HL-60 (cell line): ENCODE measurements at regions not wholly inside any gene's neighbourhood (a gene's known extent, or its start where the extent isn't known, plus 50 kb on each side); places are given as distances from the start of the nearest gene placed in this dataset.

Experiments
- POLR2AphosphoS5 ChIP-seq: IDR thresholded peaks from 2 replicates; pipeline ENCODE4 v1.6.1; 2012; ENCODE audit warnings: low read depth
- SPI1 ChIP-seq: IDR thresholded peaks from 2 replicates; pipeline ENCODE4 v1.6.1; 2012; ENCODE audit warnings: low read depth, mild to moderate bottlenecking, borderline replicate concordance
- TF ChIP-seq, protein P1 (sequence below): IDR thresholded peaks from one replicate; pipeline ENCODE4 v1.5.1; 2011; ENCODE audit warnings: low read length, control low read depth, inconsistent platforms; ENCODE audit not compliant: insufficient read depth
- TF ChIP-seq, protein P2 (sequence below): IDR thresholded peaks from 2 replicates; pipeline ENCODE4 v1.6.1; 2012; ENCODE audit warnings: low read depth; ENCODE audit not compliant: insufficient replicate concordance

DNA sequence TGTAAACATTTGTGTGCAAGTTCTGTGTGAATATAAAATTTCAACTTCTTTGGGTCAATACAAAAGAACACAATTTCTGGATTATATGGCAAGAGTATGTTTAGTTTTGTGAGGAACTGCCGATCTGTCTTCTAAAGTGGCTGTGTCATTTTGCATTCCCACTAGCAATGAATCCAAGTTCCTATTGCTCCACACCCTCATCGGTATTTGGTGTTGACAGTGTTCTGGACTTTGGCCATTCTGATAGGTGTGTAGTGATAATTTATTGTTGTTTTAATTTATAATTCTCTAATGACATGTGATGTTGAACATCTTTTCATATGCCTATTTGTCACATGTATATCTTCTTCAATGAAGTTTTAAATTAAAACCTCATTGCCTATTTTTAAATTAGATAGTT is 58.2 kb upstream of the TMC3 start:
- TF ChIP-seq SPI1 (no peak), POLR2AphosphoS5 (no peak)
- TF ChIP-seq, protein P1, sequence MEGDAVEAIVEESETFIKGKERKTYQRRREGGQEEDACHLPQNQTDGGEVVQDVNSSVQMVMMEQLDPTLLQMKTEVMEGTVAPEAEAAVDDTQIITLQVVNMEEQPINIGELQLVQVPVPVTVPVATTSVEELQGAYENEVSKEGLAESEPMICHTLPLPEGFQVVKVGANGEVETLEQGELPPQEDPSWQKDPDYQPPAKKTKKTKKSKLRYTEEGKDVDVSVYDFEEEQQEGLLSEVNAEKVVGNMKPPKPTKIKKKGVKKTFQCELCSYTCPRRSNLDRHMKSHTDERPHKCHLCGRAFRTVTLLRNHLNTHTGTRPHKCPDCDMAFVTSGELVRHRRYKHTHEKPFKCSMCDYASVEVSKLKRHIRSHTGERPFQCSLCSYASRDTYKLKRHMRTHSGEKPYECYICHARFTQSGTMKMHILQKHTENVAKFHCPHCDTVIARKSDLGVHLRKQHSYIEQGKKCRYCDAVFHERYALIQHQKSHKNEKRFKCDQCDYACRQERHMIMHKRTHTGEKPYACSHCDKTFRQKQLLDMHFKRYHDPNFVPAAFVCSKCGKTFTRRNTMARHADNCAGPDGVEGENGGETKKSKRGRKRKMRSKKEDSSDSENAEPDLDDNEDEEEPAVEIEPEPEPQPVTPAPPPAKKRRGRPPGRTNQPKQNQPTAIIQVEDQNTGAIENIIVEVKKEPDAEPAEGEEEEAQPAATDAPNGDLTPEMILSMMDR = no peak
- TF ChIP-seq, protein P2, sequence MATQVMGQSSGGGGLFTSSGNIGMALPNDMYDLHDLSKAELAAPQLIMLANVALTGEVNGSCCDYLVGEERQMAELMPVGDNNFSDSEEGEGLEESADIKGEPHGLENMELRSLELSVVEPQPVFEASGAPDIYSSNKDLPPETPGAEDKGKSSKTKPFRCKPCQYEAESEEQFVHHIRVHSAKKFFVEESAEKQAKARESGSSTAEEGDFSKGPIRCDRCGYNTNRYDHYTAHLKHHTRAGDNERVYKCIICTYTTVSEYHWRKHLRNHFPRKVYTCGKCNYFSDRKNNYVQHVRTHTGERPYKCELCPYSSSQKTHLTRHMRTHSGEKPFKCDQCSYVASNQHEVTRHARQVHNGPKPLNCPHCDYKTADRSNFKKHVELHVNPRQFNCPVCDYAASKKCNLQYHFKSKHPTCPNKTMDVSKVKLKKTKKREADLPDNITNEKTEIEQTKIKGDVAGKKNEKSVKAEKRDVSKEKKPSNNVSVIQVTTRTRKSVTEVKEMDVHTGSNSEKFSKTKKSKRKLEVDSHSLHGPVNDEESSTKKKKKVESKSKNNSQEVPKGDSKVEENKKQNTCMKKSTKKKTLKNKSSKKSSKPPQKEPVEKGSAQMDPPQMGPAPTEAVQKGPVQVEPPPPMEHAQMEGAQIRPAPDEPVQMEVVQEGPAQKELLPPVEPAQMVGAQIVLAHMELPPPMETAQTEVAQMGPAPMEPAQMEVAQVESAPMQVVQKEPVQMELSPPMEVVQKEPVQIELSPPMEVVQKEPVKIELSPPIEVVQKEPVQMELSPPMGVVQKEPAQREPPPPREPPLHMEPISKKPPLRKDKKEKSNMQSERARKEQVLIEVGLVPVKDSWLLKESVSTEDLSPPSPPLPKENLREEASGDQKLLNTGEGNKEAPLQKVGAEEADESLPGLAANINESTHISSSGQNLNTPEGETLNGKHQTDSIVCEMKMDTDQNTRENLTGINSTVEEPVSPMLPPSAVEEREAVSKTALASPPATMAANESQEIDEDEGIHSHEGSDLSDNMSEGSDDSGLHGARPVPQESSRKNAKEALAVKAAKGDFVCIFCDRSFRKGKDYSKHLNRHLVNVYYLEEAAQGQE = no peak
